K562 (cell line): ENCODE measurements at regions not wholly inside any gene's neighbourhood (a gene's known extent, or its start where the extent isn't known, plus 50 kb on each side); places are given as distances from the start of the nearest gene placed in this dataset.

Source experiments
- ATAC-seq: fragments of 200-7000 bp; cut with Tn5 transposase; 3 replicates; pipeline ENCODE4 v1.9.1; 2020; ENCODE audit warnings: moderate library complexity
- BruUV-seq: library from RNA; stranded (reverse); fragments of 400-500 nt; replicated peaks from 2 replicates; lab custom pipeline; 2021; lab: Mats Ljungman, UMichigan
- CTCF ChIA-PET: fragments of 300-600 bp; formaldehyde crosslinking; extraction: SDS; loops from one replicate; lab custom pipeline; 2021; ENCODE audit warnings: low intra/inter-chr PET ratio; lab: Yijun Ruan, JAX
- POLR2A ChIA-PET: fragments of 300-600, 350-650 bp; sonication (Branson Sonifier 250); formaldehyde crosslinking; extraction: SDS; loops from one replicate; lab custom pipeline; 2021; ENCODE audit warnings: antibody characterized with exemption, inconsistent platforms; lab: Yijun Ruan, JAX
- DNase-seq, 4 experiments: peaks; one replicate each; pipeline versions ENCODE4 v3.0.0 to v3.0.0-alpha.2; 2011 to 2018; ENCODE audit warnings: low spot score in 3 of 4, mixed read lengths in 3 of 4; ENCODE audit errors: extremely low read depth in 1 of 4
- FAIRE-seq: peaks from 2 replicates; lab custom pipeline; 2011; peaks lifted over from hg19 to GRCh38; lab: Jason Lieb, UNC
- H2AFZ ChIP-seq: 2 replicates; pipeline ENCODE4 v1.6.0; 2011; ENCODE audit warnings: low read depth, low read length, control low read depth, inconsistent platforms
- H3K27ac ChIP-seq: fragments of 200-600 bp; 3 replicates; pipeline ENCODE4 v1.8.0; 2011; ENCODE audit warnings: low read depth, mild to moderate bottlenecking, control low read depth, inconsistent platforms, low read length, moderate library complexity, mixed read lengths; ENCODE audit errors: extremely low read depth
- H3K27me3 ChIP-seq, 2 experiments: fragments of 300-600 bp in 1 of 2; 2 replicates in 1 of 2; 3 replicates in 1 of 2; pipeline versions ENCODE4 v1.6.0 to v1.8.0; 2011; ENCODE audit warnings: inconsistent platforms in 2 of 2, low read length in 2 of 2, mild to moderate bottlenecking in 1 of 2, mixed read lengths in 1 of 2, moderate library complexity in 1 of 2; ENCODE audit not compliant: control insufficient read depth in 2 of 2, insufficient read depth in 2 of 2
- H3K36me3 ChIP-seq: fragments of 300-600 bp; 3 replicates; pipeline ENCODE4 v1.8.0; 2011; ENCODE audit warnings: mild to moderate bottlenecking, low read length, inconsistent platforms; ENCODE audit not compliant: control insufficient read depth, insufficient read depth
- H3K4me1 ChIP-seq, 2 experiments: fragments of 200-600 bp in 1 of 2; replicated peaks in 1 of 2; 2 replicates in 1 of 2; 3 replicates in 1 of 2; pipeline versions ENCODE4 v1.5.1 to v1.8.0; 2011; ENCODE audit warnings: inconsistent platforms in 2 of 2, low read length in 2 of 2, mild to moderate bottlenecking in 1 of 2, mixed read lengths in 1 of 2, moderate library complexity in 1 of 2; ENCODE audit not compliant: control insufficient read depth in 2 of 2, insufficient read depth in 2 of 2
- H3K4me2 ChIP-seq: 2 replicates; pipeline ENCODE4 v1.6.1; 2011; ENCODE audit warnings: low read length, control low read depth, inconsistent platforms, mixed read lengths; ENCODE audit not compliant: insufficient read depth
- H3K4me3 ChIP-seq: fragments of 200-600 bp; sonication (generic), shearing (Covaris generic); 2 replicates; pipeline ENCODE4 v1.5.1; 2016; ENCODE audit warnings: control low read depth, inconsistent platforms
- H3K79me2 ChIP-seq: fragments of 200-600 bp; 3 replicates; pipeline ENCODE4 v1.8.0; 2011; ENCODE audit warnings: low read length, inconsistent platforms; ENCODE audit not compliant: control insufficient read depth, insufficient read depth
- H3K9ac ChIP-seq, 2 experiments: 2 replicates each; pipeline versions ENCODE4 v1.6.0 to v1.6.1; 2011; ENCODE audit warnings: low read depth in 2 of 2, low read length in 2 of 2, control low read depth in 1 of 2, inconsistent platforms in 1 of 2, mild to moderate bottlenecking in 1 of 2, mixed read lengths in 1 of 2; ENCODE audit not compliant: insufficient read depth in 1 of 2
- H3K9me1 ChIP-seq: one replicate; pipeline ENCODE4 v1.6.0; 2011; ENCODE audit warnings: inconsistent platforms, mild to moderate bottlenecking, low read length, moderate library complexity; ENCODE audit not compliant: control insufficient read depth, insufficient read depth
- H3K9me3 ChIP-seq: replicated peaks from 2 replicates; pipeline ENCODE4 v1.5.1; 2011; ENCODE audit warnings: low read depth, low read length, inconsistent platforms; ENCODE audit not compliant: control insufficient read depth, insufficient read depth
- H4K20me1 ChIP-seq: replicated peaks from 2 replicates; pipeline ENCODE4 v1.6.1; 2011; ENCODE audit warnings: low read length, inconsistent platforms, mixed read lengths; ENCODE audit not compliant: control insufficient read depth, insufficient read depth
- ATF3 ChIP-seq, 2 experiments: fragments of 450-650 bp in 1 of 2; sonication (generic) in 1 of 2; formaldehyde crosslinking in 1 of 2; IDR thresholded peaks in 1 of 2; conservative IDR thresholded peaks in 1 of 2; 2 replicates each; pipeline versions ENCODE4 v1.6.1 to v1.8.1; 2016 to 2023; ENCODE audit warnings: mild to moderate bottlenecking in 2 of 2, moderate library complexity in 2 of 2, inconsistent platforms in 1 of 2, missing genetic modification reagents in 1 of 2
- FOXO4 ChIP-seq: fragments of 450-650 bp; formaldehyde crosslinking; IDR thresholded peaks from 2 replicates; pipeline ENCODE4 v1.4.0; 2020; ENCODE audit warnings: mild to moderate bottlenecking, moderate library complexity
- HDAC2 ChIP-seq: fragments of 450-650 bp; IDR thresholded peaks from 2 replicates; pipeline ENCODE4 v1.6.1; 2016; ENCODE audit warnings: mild to moderate bottlenecking
- KDM4B ChIP-seq, 2 experiments: fragments of 450-650 bp in 1 of 2; sonication (generic) in 1 of 2; IDR thresholded peaks; 2 replicates each; pipeline ENCODE4 v1.6.1; 2016 to 2017; ENCODE audit warnings: borderline replicate concordance in 2 of 2, antibody characterized with exemption in 1 of 2, low read depth in 1 of 2, mild to moderate bottlenecking in 1 of 2
- MAZ ChIP-seq, 2 experiments: fragments of 450-650 bp in 1 of 2; sonication (generic) in 1 of 2; formaldehyde crosslinking; IDR thresholded peaks in 1 of 2; conservative IDR thresholded peaks in 1 of 2; 2 replicates each; pipeline versions ENCODE4 v1.4.0 to v1.5.0; 2020; ENCODE audit warnings: mild to moderate bottlenecking in 1 of 2, missing genetic modification reagents in 1 of 2
- MXI1 ChIP-seq: IDR thresholded peaks from 2 replicates; pipeline ENCODE4 v1.6.1; 2011; ENCODE audit warnings: low read depth, mild to moderate bottlenecking, improper control_type of control experiment, low read length
- PCBP2 ChIP-seq: fragments of 200-400 bp; formaldehyde crosslinking; IDR thresholded peaks from 2 replicates; pipeline ENCODE4 v1.6.1; 2018; ENCODE audit warnings: low read length, low read depth, mild to moderate bottlenecking, moderate library complexity; ENCODE audit not compliant: poor library complexity, severe bottlenecking
- RCOR1 ChIP-seq, 2 experiments: IDR thresholded peaks; 2 replicates each; pipeline ENCODE4 v1.6.1; 2012; ENCODE audit warnings: low read depth in 2 of 2, low read length in 2 of 2, borderline replicate concordance in 1 of 2, improper control_type of control experiment in 1 of 2
- RFX1 ChIP-seq: fragments of 450-650 bp; IDR thresholded peaks from 2 replicates; pipeline ENCODE4 v1.6.1; 2016; ENCODE audit warnings: mild to moderate bottlenecking, moderate library complexity
- STAT5A ChIP-seq: IDR thresholded peaks from 2 replicates; pipeline ENCODE4 v1.6.1; 2012; ENCODE audit warnings: low read length, inconsistent platforms, borderline replicate concordance
- THAP12 ChIP-seq: fragments of 250-450 bp; sonication (Bioruptor Pico); IDR thresholded peaks from 2 replicates; pipeline ENCODE4 v1.9.0; 2021; ENCODE audit warnings: mild to moderate bottlenecking, inconsistent platforms
- ZNF217 ChIP-seq: sonication (generic); formaldehyde crosslinking; IDR thresholded peaks from 2 replicates; pipeline ENCODE4 v1.8.0; 2022; ENCODE audit warnings: mild to moderate bottlenecking, missing genetic modification reagents
- ZNF3 ChIP-seq: fragments of 250-450 bp; sonication (Bioruptor Pico); IDR thresholded peaks from 2 replicates; pipeline ENCODE4 v1.5.0; 2021; ENCODE audit warnings: mild to moderate bottlenecking, moderate library complexity
- ZNF551 ChIP-seq: fragments of 250-450 bp; sonication (Bioruptor Pico); IDR thresholded peaks from 2 replicates; pipeline ENCODE4 v1.5.0; 2021; ENCODE audit warnings: mild to moderate bottlenecking, moderate library complexity
- WGBS: fragments of 100-300 bp; shearing (Covaris generic); methylation state at CpG from one replicate; pipeline ENCODE4 v1.1.6; 2016; ENCODE audit warnings: low coverage, mixed read lengths; ENCODE audit not compliant: insufficient coverage; ENCODE audit errors: missing lambda C conversion rate; 5-methylcytosine and 5-hydroxymethylcytosine counted together
- in situ Hi-C: fragments of 300-500 bp; cut with MboI; formaldehyde crosslinking; loops from 4 replicates; pipeline ENCODE4 v1.15.0; 2018; ENCODE audit warnings: inconsistent platforms, mixed read lengths
- intact Hi-C: fragments of 100-400 bp; cut with micrococcal nuclease; formaldehyde crosslinking; loops from 2 replicates; pipeline ENCODE4 v1.14.2; 2022

GRCh38 chr9:79490657-79491248, 81.0 kb upstream of the TLE4 start:
- no peak for ATAC-seq
- Histone ChIP-seq H3K9me3 (no peaks in the 10 kb centered on the region), H3K27me3 (no peaks in the 10 kb centered on the region), H3K27ac (no peak overlapping the region), H3K9me1 (no peaks in the 10 kb centered on the region), H3K9ac (no peak overlapping the region), H3K4me1 (no peaks in the 10 kb centered on the region), H3K36me3 (no peaks in the 10 kb centered on the region), H2AFZ (no peak overlapping the region), H3K79me2 (no peaks in the 10 kb centered on the region), H3K4me2 (no peak overlapping the region), H4K20me1 (no peaks in the 10 kb centered on the region), H3K4me3 (no peak overlapping the region)
- in situ Hi-C loops: no loop called here
- intact Hi-C loops: no loop called here
- no peak for DNase-seq
- POLR2A ChIA-PET: no interaction called here
- FAIRE-seq: no peak
- TF ChIP-seq RCOR1 (IDR thresholded peaks at IDR 0.05; ENCODE audit: borderline replicate concordance in 1 of 2, low read depth in 2 of 2, low read length in 2 of 2) (no peak), ZNF3 (CRISPR knock-in tag) (no peak), THAP12 (CRISPR knock-in tag) (no peak), FOXO4 (CRISPR knock-in tag) (no peak), ZNF551 (CRISPR knock-in tag) (no peak), HDAC2 (no peak), PCBP2 (no peak), ATF3 (IDR thresholded peaks at IDR 0.05) (no peak), ATF3 (CRISPR knock-in tag; conservative IDR thresholded peaks at IDR 0.05) (no peak), KDM4B (IDR thresholded peaks at IDR 0.05; ENCODE audit: borderline replicate concordance in 2 of 2, low read depth in 1 of 2) (no peak), RFX1 (no peak), MAZ (CRISPR knock-in tag; conservative IDR thresholded peaks at IDR 0.05 in 1 of 2, IDR thresholded peaks at IDR 0.05 in 1 of 2) (no peak), MXI1 (no peak), STAT5A (no peak), ZNF217 (CRISPR knock-in tag) (no peak)
- WGBS: 0% methylated on average over 3 of the region's 3 CpGs
- no TSS peak for BruUV-seq
- CTCF ChIA-PET: no interaction called here
